CD4-positive, alpha-beta T cell treated with Interleukin-6 at 100 ng/mL for 8 hours (primary cell): ENCODE measurements at regions not wholly inside any gene's neighbourhood (a gene's known extent, or its start where the extent isn't known, plus 50 kb on each side); places are given as distances from the start of the nearest gene placed in this dataset.
A peak's percentile ranks its signal among the peaks of the same experiment; 100 is the strongest.

Experiments
- DNase-seq: peaks from one replicate; pipeline ENCODE4 v3.0.0-alpha.2; 2020; ENCODE audit warnings: mixed read lengths, low spot score

GRCh38 chr1:13922466-13923110, 222.6 kb downstream of the PRDM2 start:
- no peak for DNase-seq

DNA sequence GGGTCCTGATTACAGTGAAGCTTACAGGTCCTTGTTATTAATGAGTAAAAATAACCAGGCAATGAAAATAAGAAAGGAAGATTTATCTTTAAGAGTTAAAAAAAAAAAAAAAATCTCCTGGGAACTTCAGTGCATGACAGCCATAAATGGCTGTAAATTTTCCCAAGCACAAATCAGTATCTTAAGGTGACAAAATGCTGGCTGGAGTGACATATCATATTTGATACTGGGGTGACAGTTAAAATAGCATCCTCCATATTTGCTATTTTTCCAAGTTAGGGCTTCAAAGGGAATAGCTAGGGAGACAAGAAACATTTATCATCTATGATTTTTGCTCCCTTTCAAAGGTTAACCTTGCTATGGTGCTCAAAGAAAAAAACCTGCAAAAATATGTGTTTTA, 226.6 kb downstream of the PRDM2 start:
- DNase-seq = no peak

- DNase-seq = no peak
Measured at GRCh38 chr1:13927736-13928135, 227.7 kb downstream of the PRDM2 start.

DNA sequence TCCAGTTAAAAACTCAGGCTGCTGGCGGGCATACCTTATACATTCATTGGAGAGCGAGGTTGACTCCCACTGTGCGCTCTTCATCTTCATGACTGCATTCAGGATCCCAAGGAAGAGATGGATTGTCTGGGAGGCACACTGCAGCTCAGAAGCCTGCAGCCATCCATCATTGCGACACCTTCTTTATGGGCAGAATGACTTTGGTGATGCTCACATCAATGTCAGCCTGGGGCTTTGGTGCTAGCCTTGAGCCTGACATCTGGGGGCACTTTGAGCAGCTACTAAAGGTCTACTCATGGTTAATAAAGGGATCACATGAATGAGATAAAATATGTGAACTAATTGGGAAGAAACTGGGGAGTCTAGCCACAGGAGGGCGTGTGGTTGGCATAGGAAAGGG, 229.3 kb downstream of the PRDM2 start:
- no peak for DNase-seq

DNA sequence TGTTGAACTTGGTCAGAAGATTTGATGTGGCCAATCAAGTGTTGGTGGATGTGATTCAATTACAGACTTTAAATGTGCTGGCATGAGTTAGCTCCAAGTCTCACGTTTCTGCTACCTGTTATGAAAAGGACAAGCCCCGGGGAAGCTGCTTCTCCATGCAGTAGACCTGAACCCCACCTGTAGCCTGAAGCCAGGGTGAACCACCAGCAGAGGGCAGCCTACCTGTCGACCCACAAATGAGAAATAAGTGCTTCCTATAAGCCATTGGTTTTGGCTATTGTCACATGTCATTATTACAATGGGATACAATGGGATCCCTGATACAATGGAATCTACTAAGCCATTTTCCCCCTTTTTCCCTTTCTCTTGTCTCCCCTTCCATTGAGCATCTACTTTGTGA, 230.2 kb downstream of the PRDM2 start:
- no peak for DNase-seq

DNA sequence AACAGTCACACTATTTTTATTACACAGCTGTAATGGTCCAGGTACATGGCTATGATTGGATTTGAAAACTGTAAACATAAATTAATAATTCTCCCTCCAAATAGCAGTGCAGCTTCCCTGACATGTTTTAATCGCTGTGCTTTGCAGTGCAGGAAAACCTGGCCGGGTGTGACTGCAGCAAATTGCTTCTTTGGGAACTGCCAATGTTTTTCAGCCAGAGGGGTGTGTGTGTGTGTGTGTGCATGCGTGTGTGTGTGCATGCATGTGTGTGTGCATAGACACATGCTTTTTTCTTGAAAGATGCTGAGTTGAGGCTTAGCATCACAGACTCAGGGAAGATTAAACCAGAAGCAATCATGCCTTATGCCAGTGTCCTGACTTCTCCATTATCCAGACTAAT, 231.2 kb downstream of the PRDM2 start:
- no peak for DNase-seq

- DNase-seq = no peak
Measured at GRCh38 chr1:13935336-13935735, 235.3 kb downstream of the PRDM2 start.

DNA sequence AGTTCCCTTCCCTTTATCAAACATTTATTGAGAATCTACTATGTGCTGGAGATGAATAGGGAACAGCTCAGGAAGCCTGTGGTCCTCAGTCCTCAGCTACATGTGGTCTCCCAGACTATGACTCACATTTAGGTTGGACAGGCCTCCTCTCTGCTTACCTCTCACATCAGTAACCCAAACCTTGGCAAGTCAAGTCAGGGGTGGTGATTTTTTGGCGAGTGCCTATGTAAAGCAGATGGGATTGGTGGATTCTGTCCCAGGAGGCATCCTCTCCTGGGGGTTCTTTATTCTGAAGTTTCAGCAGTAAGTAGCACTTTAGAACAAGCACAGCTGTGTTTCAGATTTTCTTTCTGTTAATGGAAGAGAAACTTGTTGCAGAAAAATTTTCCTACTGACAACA, 241.3 kb downstream of the PRDM2 start:
- no peak for DNase-seq

DNA sequence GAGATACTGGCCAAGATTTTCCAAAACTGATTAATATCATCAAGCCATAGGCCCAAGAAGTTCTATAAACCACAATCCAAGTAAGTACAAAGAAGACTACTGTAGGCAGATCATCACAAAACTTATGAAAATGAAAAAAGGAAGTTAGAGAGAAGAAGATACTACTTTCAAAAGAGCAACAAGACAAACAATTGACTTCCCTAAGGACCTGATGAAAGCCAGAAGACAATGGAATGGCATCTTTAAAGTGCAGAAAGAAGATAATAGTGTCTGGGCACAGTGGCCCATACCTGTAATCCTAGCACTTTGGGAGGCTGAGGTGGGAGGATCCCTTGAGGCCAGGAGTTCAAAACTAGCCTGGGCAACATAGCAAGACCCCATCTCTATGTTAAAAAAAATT, 243.1 kb downstream of the PRDM2 start:
- DNase-seq = no peak

DNA sequence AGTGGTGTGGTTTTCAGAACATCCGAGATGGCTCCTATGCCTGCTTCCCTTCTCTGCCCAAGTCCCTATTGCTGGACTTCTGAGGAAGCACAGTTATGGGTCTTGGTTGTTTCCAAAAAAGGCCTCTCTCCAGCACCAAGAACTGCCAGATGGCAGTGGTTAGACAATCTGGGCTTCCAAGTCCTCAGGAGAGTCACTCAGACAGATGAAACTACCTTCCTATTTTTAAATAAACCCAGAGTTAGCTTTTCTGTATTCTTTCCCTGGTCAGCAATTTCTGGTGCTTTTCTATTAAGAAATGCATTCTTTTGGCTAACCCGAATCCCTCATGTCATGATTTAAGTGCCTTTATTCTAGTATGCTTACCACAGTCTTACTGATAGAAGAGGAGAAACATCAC, 245.9 kb downstream of the PRDM2 start:
- no peak for DNase-seq

GRCh38 chr1:13947658-13948057, 247.7 kb downstream of the PRDM2 start:
- DNase-seq = no peak

DNA sequence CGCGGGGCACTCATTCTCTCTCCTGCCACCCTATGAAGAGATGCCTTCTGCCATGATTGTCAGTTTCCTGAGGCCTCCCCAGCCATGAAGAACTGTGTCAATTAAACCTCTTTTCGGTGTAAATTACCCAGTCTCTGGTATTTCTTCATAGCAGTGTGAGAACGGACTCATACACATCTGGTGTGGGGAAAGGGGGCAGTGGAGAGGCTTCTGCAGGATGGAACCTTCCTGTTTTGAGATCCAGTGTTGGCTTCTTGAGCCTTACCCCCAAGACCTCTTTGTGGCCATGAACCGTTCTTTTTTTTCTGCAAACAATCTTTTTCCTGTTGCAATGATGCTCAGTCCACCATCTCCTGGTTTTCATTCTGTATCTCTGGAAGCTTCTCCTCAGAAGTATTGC, 248.4 kb downstream of the PRDM2 start:
- DNase-seq = no peak

GRCh38 chr1:13948888-13949391, 249.0 kb downstream of the PRDM2 start:
- no peak for DNase-seq

- no peak for DNase-seq
Measured at GRCh38 chr1:13949546-13949945, 249.6 kb downstream of the PRDM2 start.

DNA sequence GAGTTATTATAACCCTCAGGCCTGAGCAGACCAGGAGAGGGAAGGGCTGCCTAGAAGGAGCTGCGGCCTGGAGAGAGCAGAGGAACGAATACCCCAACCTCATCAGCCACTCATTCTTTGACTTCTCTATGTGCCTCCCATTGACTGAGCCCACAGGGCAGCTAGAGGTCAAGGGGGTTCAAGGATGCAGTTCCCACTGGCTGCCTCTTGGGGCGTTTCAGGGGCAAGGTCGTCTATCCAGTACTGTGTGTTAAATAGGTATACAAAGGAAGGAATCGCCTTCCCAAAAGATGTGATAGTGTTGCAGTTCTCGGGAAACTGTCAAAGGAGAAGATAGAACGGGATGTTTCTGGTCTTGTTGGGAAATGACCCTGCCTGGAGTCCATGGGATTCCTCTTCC, 250.6 kb downstream of the PRDM2 start:
- no peak for DNase-seq

DNA sequence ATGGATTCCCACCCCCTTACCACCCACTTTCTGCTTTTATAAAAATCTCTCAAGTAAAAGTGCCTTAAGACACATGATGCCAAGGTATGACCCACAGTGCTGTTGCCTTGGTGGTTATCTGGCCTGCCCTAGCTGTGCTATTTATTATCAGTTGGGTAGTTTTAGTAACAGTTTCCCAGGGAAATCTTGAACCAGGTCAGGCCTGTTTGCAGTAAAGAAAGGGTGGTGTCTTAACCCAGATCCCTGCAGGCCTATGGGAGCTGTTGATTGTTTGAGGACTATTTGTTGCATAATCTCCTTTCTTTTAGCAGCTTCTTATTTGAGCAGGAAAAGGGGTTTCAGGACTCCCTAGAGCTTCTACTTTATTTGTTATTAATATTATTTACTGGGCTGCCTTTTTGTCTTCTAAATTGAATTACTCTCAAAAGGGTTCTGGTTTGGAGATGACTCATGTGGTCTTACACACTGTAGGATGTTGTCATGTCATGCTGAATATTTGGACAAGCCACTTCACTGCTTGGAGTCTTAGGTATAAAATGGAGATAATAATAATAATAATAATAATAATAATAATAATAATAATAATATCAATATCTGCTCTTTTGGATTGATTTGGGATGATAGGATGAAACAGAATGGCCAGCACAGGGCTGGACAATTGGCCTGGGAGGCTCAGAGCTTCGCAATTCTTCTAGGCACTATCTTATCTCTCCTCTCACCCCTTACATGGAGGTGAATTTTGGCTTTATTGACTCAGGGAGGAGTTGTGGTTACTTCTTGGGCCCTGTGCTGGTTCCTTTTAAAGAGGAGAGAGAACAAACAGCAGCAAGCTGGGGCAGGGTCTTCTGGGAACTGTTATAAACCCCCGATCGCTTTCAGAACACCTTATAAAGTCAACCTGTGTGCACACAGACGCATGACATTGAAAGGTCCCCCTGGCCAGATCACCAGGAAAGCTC, 252.1 kb downstream of the PRDM2 start:
- no peak for DNase-seq

GRCh38 chr1:13952985-13953384, 253.0 kb downstream of the PRDM2 start:
- DNase-seq = no peak

- DNase-seq = no peak
Measured at GRCh38 chr1:13956393-13956792, 256.4 kb downstream of the PRDM2 start.

GRCh38 chr1:13960375-13960987, 260.5 kb downstream of the PRDM2 start:
- peak; percentile 48 for DNase-seq

DNA sequence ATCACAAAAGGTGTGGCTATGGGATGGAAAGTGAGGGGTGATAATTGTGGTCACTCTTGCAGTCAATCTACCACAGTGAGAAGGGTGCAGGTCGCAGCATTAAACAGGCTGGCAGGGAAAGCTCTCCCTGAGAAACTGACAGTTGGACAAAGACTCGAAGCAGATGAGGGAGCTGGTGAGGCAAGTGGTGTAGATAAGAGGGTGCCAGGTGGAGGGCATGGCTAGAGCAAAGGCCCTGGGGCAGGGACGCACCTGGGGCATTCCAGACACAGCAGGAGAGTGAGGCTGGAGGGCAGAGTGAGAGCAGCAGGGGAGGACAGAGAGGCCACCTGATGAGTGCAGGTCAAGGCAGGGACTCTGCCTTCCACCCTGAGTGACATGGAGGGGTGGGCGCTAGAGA, 264.8 kb downstream of the PRDM2 start:
- no peak for DNase-seq

- DNase-seq = no peak
Measured at GRCh38 chr1:13965770-13966398, 265.9 kb downstream of the PRDM2 start.

- no peak for DNase-seq
Measured at GRCh38 chr1:13967707-13968106, 267.7 kb downstream of the PRDM2 start.
